ENCODE measurements at regions not wholly inside any gene's neighbourhood (a gene's known extent, or its start where the extent isn't known, plus 50 kb on each side); places are given as distances from the start of the nearest gene placed in this dataset.
A peak's percentile ranks its signal among the peaks of the same experiment; 100 is the strongest.

DNA sequence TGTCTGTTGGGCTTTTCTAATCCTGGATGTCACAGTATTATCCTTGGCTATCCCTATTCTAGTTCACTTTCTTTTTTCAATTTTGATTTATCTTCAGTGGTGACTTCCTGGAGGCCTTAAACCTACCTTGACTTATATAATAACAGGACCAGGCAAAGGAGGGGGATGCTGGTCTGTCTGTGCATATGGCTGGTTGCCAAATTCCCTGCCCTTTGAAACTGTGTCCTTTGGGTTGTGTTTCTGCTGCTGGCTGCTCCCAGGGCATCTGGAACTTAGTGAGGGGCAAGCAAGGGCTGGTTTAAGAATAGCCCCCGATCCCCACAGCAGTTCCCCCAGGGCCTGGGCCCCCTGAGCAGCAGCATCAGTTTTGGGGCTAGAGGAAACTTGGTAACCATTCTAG, 96.0 kb upstream of the MAX start:
- no peaks in the 10 kb centered on the region for H3K36me3 ChIP-seq (replicated peaks in 1 of 2; ENCODE audit: control insufficient read depth in 1 of 2, insufficient read depth in 2 of 2, low read length in 1 of 2)
- H3K9me3 ChIP-seq = no peaks in the 10 kb centered on the region
- H3K79me2 ChIP-seq (ENCODE audit: insufficient read depth) = no peaks in the 10 kb centered on the region
- peak; percentile 42 for DNase-seq
- no peaks in the 10 kb centered on the region for H3K27me3 ChIP-seq (ENCODE audit: insufficient read depth)
- H3K4me1 ChIP-seq (ENCODE audit: control insufficient read depth in 1 of 2, insufficient read depth in 2 of 2, low read depth in 1 of 2, low read length in 1 of 2) = peaks cover 0 to 4% of the 10 kb centered on the region in 2 experiments; a peak in 2 of 4 replicates
- H3K9ac ChIP-seq = no peak overlapping the region
- no peaks in the 10 kb centered on the region for H3K9me2 ChIP-seq
- no peaks in the 10 kb centered on the region for H3F3A ChIP-seq (replicated peaks; ENCODE audit: insufficient read depth)
- H3K4me3 ChIP-seq (ENCODE audit: low read depth in 2 of 2, low read length in 1 of 2) = no peak overlapping the region
- ChIA-PET CTCF (no interaction called here), POLR2A (no interaction called here)
- no CpG with 5 or more reads among the region's 1 CpG for WGBS (ENCODE audit: low lambda C conversion rate)
- H4K20me1 ChIP-seq (ENCODE audit: insufficient read depth) = no peaks in the 10 kb centered on the region
- TF ChIP-seq, protein P1, sequence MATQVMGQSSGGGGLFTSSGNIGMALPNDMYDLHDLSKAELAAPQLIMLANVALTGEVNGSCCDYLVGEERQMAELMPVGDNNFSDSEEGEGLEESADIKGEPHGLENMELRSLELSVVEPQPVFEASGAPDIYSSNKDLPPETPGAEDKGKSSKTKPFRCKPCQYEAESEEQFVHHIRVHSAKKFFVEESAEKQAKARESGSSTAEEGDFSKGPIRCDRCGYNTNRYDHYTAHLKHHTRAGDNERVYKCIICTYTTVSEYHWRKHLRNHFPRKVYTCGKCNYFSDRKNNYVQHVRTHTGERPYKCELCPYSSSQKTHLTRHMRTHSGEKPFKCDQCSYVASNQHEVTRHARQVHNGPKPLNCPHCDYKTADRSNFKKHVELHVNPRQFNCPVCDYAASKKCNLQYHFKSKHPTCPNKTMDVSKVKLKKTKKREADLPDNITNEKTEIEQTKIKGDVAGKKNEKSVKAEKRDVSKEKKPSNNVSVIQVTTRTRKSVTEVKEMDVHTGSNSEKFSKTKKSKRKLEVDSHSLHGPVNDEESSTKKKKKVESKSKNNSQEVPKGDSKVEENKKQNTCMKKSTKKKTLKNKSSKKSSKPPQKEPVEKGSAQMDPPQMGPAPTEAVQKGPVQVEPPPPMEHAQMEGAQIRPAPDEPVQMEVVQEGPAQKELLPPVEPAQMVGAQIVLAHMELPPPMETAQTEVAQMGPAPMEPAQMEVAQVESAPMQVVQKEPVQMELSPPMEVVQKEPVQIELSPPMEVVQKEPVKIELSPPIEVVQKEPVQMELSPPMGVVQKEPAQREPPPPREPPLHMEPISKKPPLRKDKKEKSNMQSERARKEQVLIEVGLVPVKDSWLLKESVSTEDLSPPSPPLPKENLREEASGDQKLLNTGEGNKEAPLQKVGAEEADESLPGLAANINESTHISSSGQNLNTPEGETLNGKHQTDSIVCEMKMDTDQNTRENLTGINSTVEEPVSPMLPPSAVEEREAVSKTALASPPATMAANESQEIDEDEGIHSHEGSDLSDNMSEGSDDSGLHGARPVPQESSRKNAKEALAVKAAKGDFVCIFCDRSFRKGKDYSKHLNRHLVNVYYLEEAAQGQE (IDR thresholded peaks at IDR 0.05; ENCODE audit: low read depth, low read length) = no peak
- TF ChIP-seq, protein P2, sequence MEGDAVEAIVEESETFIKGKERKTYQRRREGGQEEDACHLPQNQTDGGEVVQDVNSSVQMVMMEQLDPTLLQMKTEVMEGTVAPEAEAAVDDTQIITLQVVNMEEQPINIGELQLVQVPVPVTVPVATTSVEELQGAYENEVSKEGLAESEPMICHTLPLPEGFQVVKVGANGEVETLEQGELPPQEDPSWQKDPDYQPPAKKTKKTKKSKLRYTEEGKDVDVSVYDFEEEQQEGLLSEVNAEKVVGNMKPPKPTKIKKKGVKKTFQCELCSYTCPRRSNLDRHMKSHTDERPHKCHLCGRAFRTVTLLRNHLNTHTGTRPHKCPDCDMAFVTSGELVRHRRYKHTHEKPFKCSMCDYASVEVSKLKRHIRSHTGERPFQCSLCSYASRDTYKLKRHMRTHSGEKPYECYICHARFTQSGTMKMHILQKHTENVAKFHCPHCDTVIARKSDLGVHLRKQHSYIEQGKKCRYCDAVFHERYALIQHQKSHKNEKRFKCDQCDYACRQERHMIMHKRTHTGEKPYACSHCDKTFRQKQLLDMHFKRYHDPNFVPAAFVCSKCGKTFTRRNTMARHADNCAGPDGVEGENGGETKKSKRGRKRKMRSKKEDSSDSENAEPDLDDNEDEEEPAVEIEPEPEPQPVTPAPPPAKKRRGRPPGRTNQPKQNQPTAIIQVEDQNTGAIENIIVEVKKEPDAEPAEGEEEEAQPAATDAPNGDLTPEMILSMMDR (IDR thresholded peaks at IDR 0.05) = no peak
- TF ChIP-seq RAD21 (IDR thresholded peaks at IDR 0.05; ENCODE audit: low read length) (no peak), SMC3 (IDR thresholded peaks at IDR 0.05; ENCODE audit: low read depth, low read length) (no peak), EP300 (IDR thresholded peaks at IDR 0.05; ENCODE audit: borderline replicate concordance in 1 of 2, low read depth in 1 of 2, low read length in 1 of 2) (no peak), PBX3 (IDR thresholded peaks at IDR 0.05) (no peak), GATA2 (CRISPR knock-in tag; IDR thresholded peaks at IDR 0.05) (no peak), JUND (IDR thresholded peaks at IDR 0.05) (no peak), FOXJ3 (CRISPR knock-in tag; IDR thresholded peaks at IDR 0.05) (no peak), NRF1 (IDR thresholded peaks at IDR 0.05; ENCODE audit: low read depth, low read length) (no peak), YY1 (IDR thresholded peaks at IDR 0.05; ENCODE audit: low read depth) (no peak), RXRA (IDR thresholded peaks at IDR 0.05; ENCODE audit: borderline replicate concordance, low read depth) (no peak), MEF2A (IDR thresholded peaks at IDR 0.05; ENCODE audit: borderline replicate concordance, low read depth) (no peak), POLR2AphosphoS5 (IDR thresholded peaks at IDR 0.05; ENCODE audit: low read depth, low read length) (no peak), TCF12 (IDR thresholded peaks at IDR 0.05) (no peak), SIN3A (IDR thresholded peaks at IDR 0.05; ENCODE audit: borderline replicate concordance, low read depth, low read length) (no peak), TAF1 (IDR thresholded peaks at IDR 0.05; ENCODE audit: borderline replicate concordance, low read depth, low read length) (no peak)
- TF ChIP-seq, protein P3, sequence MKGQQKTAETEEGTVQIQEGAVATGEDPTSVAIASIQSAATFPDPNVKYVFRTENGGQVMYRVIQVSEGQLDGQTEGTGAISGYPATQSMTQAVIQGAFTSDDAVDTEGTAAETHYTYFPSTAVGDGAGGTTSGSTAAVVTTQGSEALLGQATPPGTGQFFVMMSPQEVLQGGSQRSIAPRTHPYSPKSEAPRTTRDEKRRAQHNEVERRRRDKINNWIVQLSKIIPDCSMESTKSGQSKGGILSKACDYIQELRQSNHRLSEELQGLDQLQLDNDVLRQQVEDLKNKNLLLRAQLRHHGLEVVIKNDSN (IDR thresholded peaks at IDR 0.05; ENCODE audit: borderline replicate concordance, low read depth) = no peak
- H3K27ac ChIP-seq (ENCODE audit: low read depth in 2 of 2, low read length in 1 of 2) = peak overlapping the region in 1 of 2 experiments; percentile 31; a peak in 1 of 4 replicates
- H3K4me2 ChIP-seq = no peak overlapping the region
- H2AFZ ChIP-seq (ENCODE audit: low read depth) = no peak overlapping the region; the same call in 1 of the 2 replicates

Data from SK-N-SH (cell line).